Nephron progenitor cell (in vitro differentiated cells): ENCODE measurements at regions not wholly inside any gene's neighbourhood (a gene's known extent, or its start where the extent isn't known, plus 50 kb on each side); places are given as distances from the start of the nearest gene placed in this dataset.

Source experiments
- DNase-seq: peaks from one replicate; pipeline ENCODE4 v3.0.0; 2021
- H3K27ac Mint-ChIP-seq: 2 replicates; pipeline ENCODE4 v1.8.0; 2021; ENCODE audit warnings: mild to moderate bottlenecking, moderate library complexity, mixed read lengths
- H3K27me3 Mint-ChIP-seq: 2 replicates; pipeline ENCODE4 v1.8.0; 2021; ENCODE audit warnings: mild to moderate bottlenecking, low read depth, mixed read lengths; ENCODE audit not compliant: poor library complexity
- H3K36me3 Mint-ChIP-seq: 2 replicates; pipeline ENCODE4 v1.8.0; 2021; ENCODE audit warnings: low read depth, mixed read lengths
- H3K4me1 Mint-ChIP-seq: 2 replicates; pipeline ENCODE4 v1.8.0; 2021; ENCODE audit warnings: mixed read lengths
- H3K4me3 Mint-ChIP-seq: 2 replicates; pipeline ENCODE4 v1.8.0; 2021; ENCODE audit warnings: mild to moderate bottlenecking, moderate library complexity, mixed read lengths
- H3K9me3 Mint-ChIP-seq: 2 replicates; pipeline ENCODE4 v1.8.0; 2021; ENCODE audit warnings: mild to moderate bottlenecking, moderate library complexity, mixed read lengths
- TF ChIP-seq, protein P1 (sequence below): fragments of 200-600 bp; sonication (generic); IDR thresholded peaks from 2 replicates; pipeline ENCODE4 v1.5.0; 2021; ENCODE audit warnings: antibody characterized with exemption

DNA sequence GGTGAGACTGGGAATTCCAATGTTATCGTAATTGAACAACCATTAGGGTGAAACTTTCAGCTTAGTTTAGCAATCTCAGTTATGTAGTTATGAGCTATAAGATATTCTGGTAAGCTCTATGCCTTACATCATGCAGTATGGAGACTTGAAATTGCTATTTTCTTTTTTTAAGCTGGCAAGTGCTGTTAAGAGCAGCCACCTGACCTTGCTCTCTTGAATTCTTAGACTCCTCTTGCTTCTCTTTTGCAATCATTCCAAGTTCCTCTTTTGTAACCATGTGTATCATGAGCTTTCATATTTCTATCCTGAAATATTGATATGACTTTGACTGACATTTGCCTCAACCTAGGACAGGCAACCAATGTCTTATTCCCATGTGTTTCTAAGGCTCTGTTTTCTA lies 446.3 kb upstream of the SLC35B3 start:
- no peak overlapping the region for H3K27ac Mint-ChIP-seq
- H3K4me3 Mint-ChIP-seq: no peak overlapping the region
- no peaks in the 10 kb centered on the region for H3K36me3 Mint-ChIP-seq
- peaks cover 11% of the 10 kb centered on the region for H3K27me3 Mint-ChIP-seq
- DNase-seq: no peak
- H3K4me1 Mint-ChIP-seq: no peaks in the 10 kb centered on the region
- TF ChIP-seq, protein P1, sequence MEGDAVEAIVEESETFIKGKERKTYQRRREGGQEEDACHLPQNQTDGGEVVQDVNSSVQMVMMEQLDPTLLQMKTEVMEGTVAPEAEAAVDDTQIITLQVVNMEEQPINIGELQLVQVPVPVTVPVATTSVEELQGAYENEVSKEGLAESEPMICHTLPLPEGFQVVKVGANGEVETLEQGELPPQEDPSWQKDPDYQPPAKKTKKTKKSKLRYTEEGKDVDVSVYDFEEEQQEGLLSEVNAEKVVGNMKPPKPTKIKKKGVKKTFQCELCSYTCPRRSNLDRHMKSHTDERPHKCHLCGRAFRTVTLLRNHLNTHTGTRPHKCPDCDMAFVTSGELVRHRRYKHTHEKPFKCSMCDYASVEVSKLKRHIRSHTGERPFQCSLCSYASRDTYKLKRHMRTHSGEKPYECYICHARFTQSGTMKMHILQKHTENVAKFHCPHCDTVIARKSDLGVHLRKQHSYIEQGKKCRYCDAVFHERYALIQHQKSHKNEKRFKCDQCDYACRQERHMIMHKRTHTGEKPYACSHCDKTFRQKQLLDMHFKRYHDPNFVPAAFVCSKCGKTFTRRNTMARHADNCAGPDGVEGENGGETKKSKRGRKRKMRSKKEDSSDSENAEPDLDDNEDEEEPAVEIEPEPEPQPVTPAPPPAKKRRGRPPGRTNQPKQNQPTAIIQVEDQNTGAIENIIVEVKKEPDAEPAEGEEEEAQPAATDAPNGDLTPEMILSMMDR: no peak
- H3K9me3 Mint-ChIP-seq: no peaks in the 10 kb centered on the region

DNA sequence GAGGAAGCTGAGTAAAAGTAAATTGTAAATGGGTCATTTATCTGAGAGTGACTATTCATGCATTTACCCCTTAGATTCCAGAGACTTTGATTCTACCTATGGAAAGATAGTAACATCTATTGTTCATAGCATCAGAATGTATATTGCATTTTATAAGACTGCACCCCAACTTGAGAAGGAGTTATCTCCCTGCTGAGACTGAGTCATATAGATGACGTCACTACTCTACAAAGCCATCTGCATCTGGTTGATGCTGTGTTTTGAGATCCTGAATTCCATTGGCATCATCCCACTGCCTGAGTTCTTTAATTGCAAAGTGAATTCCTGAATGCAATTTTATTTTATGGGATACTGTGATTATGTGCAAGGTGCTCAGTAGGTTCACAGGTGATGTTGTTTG lies 444.0 kb upstream of the SLC35B3 start:
- Mint-ChIP-seq H3K36me3 (no peaks in the 10 kb centered on the region), H3K4me3 (no peak overlapping the region), H3K4me1 (no peaks in the 10 kb centered on the region), H3K27me3 (peaks cover 14% of the 10 kb centered on the region), H3K27ac (no peak overlapping the region), H3K9me3 (no peaks in the 10 kb centered on the region)
- TF ChIP-seq, protein P1: no peak
- DNase-seq: no peak

DNA sequence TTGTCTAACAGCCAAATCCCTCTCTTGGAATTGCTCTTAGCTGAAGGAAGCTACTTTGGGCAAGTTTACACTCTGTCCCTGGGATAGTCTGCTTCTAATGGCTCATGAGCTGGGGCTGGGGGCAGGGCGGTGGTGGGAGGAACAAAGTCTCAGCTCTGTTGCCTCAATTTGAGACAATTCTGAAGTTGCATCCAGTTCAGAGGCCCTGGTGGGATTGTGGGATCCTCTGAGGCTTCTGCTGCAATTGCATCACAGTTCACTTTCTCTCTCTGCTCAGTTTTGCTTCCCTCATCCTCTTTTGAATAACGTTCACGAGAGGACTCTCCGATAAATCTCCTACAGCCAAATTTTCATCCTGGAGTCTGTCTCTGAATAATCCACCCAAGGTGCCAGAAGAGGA lies 440.6 kb upstream of the SLC35B3 start:
- Mint-ChIP-seq H3K9me3 (no peaks in the 10 kb centered on the region), H3K4me1 (peaks cover 7% of the 10 kb centered on the region), H3K27me3 (peaks cover 11% of the 10 kb centered on the region), H3K36me3 (no peaks in the 10 kb centered on the region), H3K27ac (no peak overlapping the region), H3K4me3 (no peak overlapping the region)
- DNase-seq: no peak
- TF ChIP-seq, protein P1: no peak

DNA sequence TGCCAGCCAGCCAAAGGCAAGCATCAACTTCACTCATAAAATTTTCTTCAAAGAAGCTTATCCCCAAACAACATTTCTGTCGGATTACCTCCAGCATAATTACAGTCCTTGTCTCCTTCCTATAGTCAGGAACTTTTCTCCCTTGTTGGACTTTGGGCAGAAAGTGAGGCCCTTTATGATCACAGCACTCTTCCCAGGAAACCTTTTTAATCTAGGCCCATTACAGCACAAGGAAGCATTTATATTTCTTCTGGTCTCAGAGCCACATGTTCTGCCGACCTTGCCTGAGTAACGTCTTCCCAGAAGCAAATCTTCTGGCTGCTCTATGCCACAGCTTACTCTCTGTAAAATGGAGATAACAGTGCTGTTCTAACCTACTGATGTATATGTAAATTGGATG lies 437.2 kb upstream of the SLC35B3 start:
- H3K4me3 Mint-ChIP-seq: no peak overlapping the region
- no peaks in the 10 kb centered on the region for H3K36me3 Mint-ChIP-seq
- no peak for DNase-seq
- TF ChIP-seq, protein P1: no peak
- H3K27me3 Mint-ChIP-seq: peaks cover 7% of the 10 kb centered on the region
- no peaks in the 10 kb centered on the region for H3K9me3 Mint-ChIP-seq
- peaks cover 7% of the 10 kb centered on the region for H3K4me1 Mint-ChIP-seq
- H3K27ac Mint-ChIP-seq: no peak overlapping the region

DNA sequence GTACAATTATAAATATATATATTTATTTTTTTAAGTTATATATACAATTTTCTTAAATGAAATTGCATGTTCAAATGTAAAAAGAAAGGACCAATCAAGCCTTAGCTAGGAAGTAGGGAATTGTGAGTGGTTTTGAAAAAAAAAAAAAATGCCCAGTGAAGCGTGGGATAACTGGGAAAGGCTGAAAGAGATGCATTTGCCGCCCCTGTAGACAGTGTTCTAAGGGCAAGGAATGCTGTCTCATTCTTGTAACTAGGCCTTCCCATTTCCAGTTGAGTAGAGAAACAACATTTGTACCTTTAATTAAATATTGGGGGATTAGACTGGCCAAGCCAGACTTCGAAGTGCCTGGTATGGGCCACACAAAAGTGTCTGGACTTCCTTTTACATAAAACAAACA lies 430.1 kb upstream of the SLC35B3 start:
- no peak for DNase-seq
- Mint-ChIP-seq H3K27ac (no peak overlapping the region), H3K9me3 (no peaks in the 10 kb centered on the region), H3K27me3 (peaks cover 4% of the 10 kb centered on the region), H3K4me3 (no peak overlapping the region), H3K36me3 (no peaks in the 10 kb centered on the region), H3K4me1 (peaks cover 10% of the 10 kb centered on the region)
- TF ChIP-seq, protein P1: no peak

DNA sequence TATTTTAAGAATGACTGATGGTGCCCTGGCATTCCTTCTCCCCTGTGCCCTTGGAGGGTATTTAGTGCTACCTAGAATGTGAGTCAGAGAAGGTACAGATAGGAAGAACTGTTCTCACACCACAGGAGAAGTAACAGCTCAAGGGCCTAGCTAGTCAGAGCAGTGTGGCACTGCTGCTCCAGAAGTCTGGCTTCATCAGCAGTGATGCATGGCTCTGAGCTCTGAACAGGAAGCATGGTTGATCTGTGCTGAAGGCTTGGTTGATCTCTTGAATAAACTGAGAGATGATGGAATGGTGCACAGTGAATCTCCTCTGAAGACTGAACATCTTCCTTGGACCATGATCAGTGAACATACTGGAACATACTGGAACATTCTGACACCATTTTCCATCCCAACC lies 425.3 kb upstream of the SLC35B3 start:
- Mint-ChIP-seq H3K9me3 (no peaks in the 10 kb centered on the region), H3K27me3 (peaks cover 4% of the 10 kb centered on the region), H3K4me1 (peaks cover 3% of the 10 kb centered on the region), H3K36me3 (no peaks in the 10 kb centered on the region), H3K4me3 (no peak overlapping the region), H3K27ac (no peak overlapping the region)
- no peak for DNase-seq
- TF ChIP-seq, protein P1: no peak
